ENCODE measurements at regions not wholly inside any gene's neighbourhood (a gene's known extent, or its start where the extent isn't known, plus 50 kb on each side); places are given as distances from the start of the nearest gene placed in this dataset.

- TF ChIP-seq REST (IDR thresholded peaks at IDR 0.05; ENCODE audit: unreplicated experiment): no peak
- no peak for TF ChIP-seq EZH2 (IDR thresholded peaks at IDR 0.05; ENCODE audit: low read depth, unreplicated experiment)
These were observed 78.9 kb upstream of the CCND2 start (continued) for GRCh38 chr12:4194668-4195067.

- H4K20me1 ChIP-seq (replicated peaks; ENCODE audit: insufficient read depth): no peaks in the 10 kb centered on the region
- no peaks in the 10 kb centered on the region for H3K36me3 ChIP-seq (ENCODE audit: insufficient read depth)
- Mint-ChIP-seq H3K4me3 (no peak overlapping the region), H3K27me3 (ENCODE audit: insufficient read depth, low read depth, poor library complexity) (peaks cover 2% of the 10 kb centered on the region), H3K36me3 (ENCODE audit: low read depth) (no peaks in the 10 kb centered on the region; the same call in 2 of the 3 replicates), H3K9me3 (peaks cover 4% of the 10 kb centered on the region; the same call in 2 of the 3 replicates), H3K27ac (no peak overlapping the region), H3K4me1 (peaks cover 36% of the 10 kb centered on the region)
- no peaks in the 10 kb centered on the region; the same call in 1 of the 2 replicates for H3K9me2 ChIP-seq (ENCODE audit: insufficient read depth)
- H3K27me3 ChIP-seq (ENCODE audit: insufficient read depth): no peaks in the 10 kb centered on the region
- no peaks in the 10 kb centered on the region for H3F3A ChIP-seq (replicated peaks; ENCODE audit: low read depth)
- peaks cover 19% of the 10 kb centered on the region for H3K4me1 ChIP-seq (ENCODE audit: insufficient read depth)
- peak; percentile 41; the same call in 2 of the 3 replicates for ATAC-seq
- no peak overlapping the region for H2AFZ ChIP-seq
- no peak overlapping the region for H3K4me3 ChIP-seq
- H3K79me2 ChIP-seq (replicated peaks; ENCODE audit: insufficient read depth): no peaks in the 10 kb centered on the region
- no peak overlapping the region for H3K27ac ChIP-seq (ENCODE audit: low read depth)
- peak; percentile 34 for DNase-seq (ENCODE audit: low spot score)
- 0 out of 2 replicates have a peak overlapping the region, but pooled peaks have one; percentile 7 for H3K4me2 ChIP-seq
- TF ChIP-seq CREB1 (CRISPR knock-in tag; IDR thresholded peaks at IDR 0.05; ENCODE audit: low read depth) (no peak), REST (IDR thresholded peaks at IDR 0.05; ENCODE audit: unreplicated experiment) (no peak), EZH2phosphoT487 (IDR thresholded peaks at IDR 0.05; ENCODE audit: unreplicated experiment) (no peak), POLR2AphosphoS5 (IDR thresholded peaks at IDR 0.05; ENCODE audit: low read depth) (no peak), STAT1 (IDR thresholded peaks at IDR 0.05; ENCODE audit: unreplicated experiment) (no peak), EZH2 (IDR thresholded peaks at IDR 0.05; ENCODE audit: low read depth, unreplicated experiment) (no peak), ZNF462 (CRISPR knock-in tag; IDR thresholded peaks at IDR 0.05) (no peak), ZNF331 (CRISPR knock-in tag; IDR thresholded peaks at IDR 0.05; ENCODE audit: low read depth) (no peak), ZNF114 (CRISPR knock-in tag; IDR thresholded peaks at IDR 0.05) (no peak), NANOG (IDR thresholded peaks at IDR 0.05; ENCODE audit: borderline replicate concordance) (no peak)
These were observed 79.7 kb upstream of the CCND2 start for GRCh38 chr12:4193821-4194220.

Measured in GM23338 (cell line).